WERI-Rb-1 (cell line): ENCODE measurements at regions not wholly inside any gene's neighbourhood (a gene's known extent, or its start where the extent isn't known, plus 50 kb on each side); places are given as distances from the start of the nearest gene placed in this dataset.
"Not testable (repeated sequence)": the region's sequence is repeated elsewhere in the genome, so short reads cannot be mapped to it uniquely, and the experiment has no call there.

Source experiments
- DNase-seq: peaks from one replicate; pipeline ENCODE4 v3.0.0-alpha.2; 2020
- H3K27ac ChIP-seq: fragments of 250-450 bp; sonication (Bioruptor Pico); 2 replicates; pipeline ENCODE4 v1.5.1; 2020; ENCODE audit warnings: mild to moderate bottlenecking, moderate library complexity
- H3K27me3 ChIP-seq: fragments of 250-450 bp; sonication (Bioruptor Pico); 2 replicates; pipeline ENCODE4 v1.5.1; 2021; ENCODE audit warnings: mild to moderate bottlenecking, low read depth, moderate library complexity; ENCODE audit not compliant: insufficient read depth, severe bottlenecking
- H3K36me3 ChIP-seq: fragments of 250-450 bp; sonication (Bioruptor Pico); 2 replicates; pipeline ENCODE4 v1.5.1; 2020; ENCODE audit warnings: mild to moderate bottlenecking, moderate library complexity
- H3K4me3 ChIP-seq: 2 replicates; pipeline ENCODE4 v1.5.1; 2011; ENCODE audit warnings: low read depth, mild to moderate bottlenecking, control low read depth, low read length
- H3K9me3 ChIP-seq: fragments of 250-450 bp; sonication (Bioruptor Pico); 2 replicates; pipeline ENCODE4 v1.5.1; 2021; ENCODE audit warnings: mild to moderate bottlenecking, moderate library complexity; ENCODE audit not compliant: severe bottlenecking
- CTCF ChIP-seq: IDR thresholded peaks from 2 replicates; pipeline ENCODE4 v1.5.1; 2011; ENCODE audit warnings: low read depth, mild to moderate bottlenecking, control low read depth, inconsistent platforms, low read length

- DNase-seq: no peak
- no peak overlapping the region for H3K27ac ChIP-seq
- no peak overlapping the region for H3K4me3 ChIP-seq
- H3K27me3 ChIP-seq: no peaks in the 10 kb centered on the region
- H3K9me3 ChIP-seq: no peaks in the 10 kb centered on the region
- no peak for TF ChIP-seq CTCF
- no peaks in the 10 kb centered on the region for H3K36me3 ChIP-seq
Observed at GRCh38 chr6:130720076-130720715, 107.0 kb upstream of the SMLR1 start.

- TF ChIP-seq CTCF: no peak
- DNase-seq: no peak
- Histone ChIP-seq H3K9me3 (no peaks in the 10 kb centered on the region), H3K27me3 (no peaks in the 10 kb centered on the region), H3K4me3 (no peak overlapping the region), H3K27ac (no peak overlapping the region), H3K36me3 (no peaks in the 10 kb centered on the region)
Observed at GRCh38 chr6:130724089-130724488, 103.1 kb upstream of the SMLR1 start.

- H3K9me3 ChIP-seq: no peaks in the 10 kb centered on the region
- no peak for TF ChIP-seq CTCF
- H3K36me3 ChIP-seq: no peaks in the 10 kb centered on the region
- DNase-seq: no peak
- no peak overlapping the region for H3K4me3 ChIP-seq
- H3K27ac ChIP-seq: no peak overlapping the region
- H3K27me3 ChIP-seq: no peaks in the 10 kb centered on the region
Observed at GRCh38 chr6:130725551-130725950, 101.7 kb upstream of the SMLR1 start.

GRCh38 chr6:130728064-130728463 is 99.1 kb upstream of the SMLR1 start:
- H3K27ac ChIP-seq, DNase-seq, H3K9me3 ChIP-seq, H3K4me3 ChIP-seq, H3K36me3 ChIP-seq, H3K27me3 ChIP-seq: not testable (repeated sequence)

- Histone ChIP-seq H3K36me3 (no peaks in the 10 kb centered on the region), H3K9me3 (no peaks in the 10 kb centered on the region), H3K27me3 (no peaks in the 10 kb centered on the region), H3K27ac (no peak overlapping the region), H3K4me3 (no peak overlapping the region)
- TF ChIP-seq CTCF: no peak
- no peak for DNase-seq
Observed at GRCh38 chr6:130730600-130730999, 96.6 kb upstream of the SMLR1 start.

- no peak overlapping the region for H3K4me3 ChIP-seq
- TF ChIP-seq CTCF: no peak
- no peaks in the 10 kb centered on the region for H3K27me3 ChIP-seq
- H3K27ac ChIP-seq: no peak overlapping the region
- DNase-seq: no peak
- no peaks in the 10 kb centered on the region for H3K36me3 ChIP-seq
- no peaks in the 10 kb centered on the region for H3K9me3 ChIP-seq
Observed at GRCh38 chr6:130734161-130734560, 93.0 kb upstream of the SMLR1 start.
